ENCODE measurements at regions not wholly inside any gene's neighbourhood (a gene's known extent, or its start where the extent isn't known, plus 50 kb on each side); places are given as distances from the start of the nearest gene placed in this dataset.
"Not testable (repeated sequence)": the region's sequence is repeated elsewhere in the genome, so short reads cannot be mapped to it uniquely, and the experiment has no call there.

GRCh38 chr10:81248886-81249285, 626.1 kb upstream of the NRG3 start:
- no peak for DNase-seq (ENCODE audit: low spot score)

GRCh38 chr10:81251457-81252115, 623.4 kb upstream of the NRG3 start:
- DNase-seq (ENCODE audit: low spot score): no peak

- DNase-seq (ENCODE audit: low spot score): not testable (repeated sequence)
These were observed 610.0 kb upstream of the NRG3 start for GRCh38 chr10:81264991-81265390.

- no peak for DNase-seq (ENCODE audit: low spot score)
These were observed 604.9 kb upstream of the NRG3 start for GRCh38 chr10:81270051-81270450.

- no peak for DNase-seq (ENCODE audit: low spot score)
These were observed 594.2 kb upstream of the NRG3 start for GRCh38 chr10:81280497-81281479.

- no peak for DNase-seq (ENCODE audit: low spot score)
These were observed 586.5 kb upstream of the NRG3 start for GRCh38 chr10:81288544-81288943.

GRCh38 chr10:81297292-81297691, 577.7 kb upstream of the NRG3 start:
- DNase-seq (ENCODE audit: low spot score): no peak

- DNase-seq (ENCODE audit: low spot score): no peak
These were observed 571.3 kb upstream of the NRG3 start for GRCh38 chr10:81303656-81304055.

GRCh38 chr10:81306971-81307782, 567.8 kb upstream of the NRG3 start:
- no peak for DNase-seq (ENCODE audit: low spot score)

- DNase-seq (ENCODE audit: low spot score): no peak
These were observed 565.9 kb upstream of the NRG3 start for GRCh38 chr10:81309041-81309552.

- no peak for DNase-seq (ENCODE audit: low spot score)
These were observed 560.5 kb upstream of the NRG3 start for GRCh38 chr10:81314471-81314870.

GRCh38 chr10:81315026-81315425, 560.0 kb upstream of the NRG3 start:
- no peak for DNase-seq (ENCODE audit: low spot score)

GRCh38 chr10:81348003-81348402, 527.0 kb upstream of the NRG3 start:
- no peak for DNase-seq (ENCODE audit: low spot score)

- DNase-seq (ENCODE audit: low spot score): peak; percentile 11
These were observed 507.9 kb upstream of the NRG3 start for GRCh38 chr10:81367132-81367531.

- DNase-seq (ENCODE audit: low spot score): no peak
These were observed 488.2 kb upstream of the NRG3 start for GRCh38 chr10:81386817-81387216.

- DNase-seq (ENCODE audit: low spot score): no peak
These were observed 471.5 kb upstream of the NRG3 start for GRCh38 chr10:81403451-81403850.

- no peak for DNase-seq (ENCODE audit: low spot score)
These were observed 469.6 kb upstream of the NRG3 start for GRCh38 chr10:81405399-81405798.

- peak; percentile 16 for DNase-seq (ENCODE audit: low spot score)
These were observed 461.0 kb upstream of the NRG3 start for GRCh38 chr10:81414038-81414437.

- no peak for DNase-seq (ENCODE audit: low spot score)
These were observed 448.3 kb upstream of the NRG3 start for GRCh38 chr10:81426722-81427121.

- no peak for DNase-seq (ENCODE audit: low spot score)
These were observed 446.4 kb upstream of the NRG3 start for GRCh38 chr10:81428456-81429134.

- no peak for DNase-seq (ENCODE audit: low spot score)
These were observed 435.5 kb upstream of the NRG3 start for GRCh38 chr10:81439445-81439844.
